Karpas-422 (cell line): ENCODE measurements at regions not wholly inside any gene's neighbourhood (a gene's known extent, or its start where the extent isn't known, plus 50 kb on each side); places are given as distances from the start of the nearest gene placed in this dataset.
"Not testable (repeated sequence)": the region's sequence is repeated elsewhere in the genome, so short reads cannot be mapped to it uniquely, and the experiment has no call there.

ENCODE experiments used
- DNase-seq: peaks from one replicate; pipeline ENCODE4 v3.0.0-alpha.2; 2015
- H2AFZ ChIP-seq: fragments of 200-600 bp; sonication (generic); 2 replicates; pipeline ENCODE4 v1.6.1; 2014; ENCODE audit warnings: antibody characterized with exemption, low read length, mixed read lengths
- H3K27ac ChIP-seq: fragments of 200-600 bp; sonication (generic); 2 replicates; pipeline ENCODE4 v1.5.1; 2014; ENCODE audit warnings: mild to moderate bottlenecking, low read length, moderate library complexity
- H3K27me3 ChIP-seq: fragments of 200-600 bp; sonication (generic); 2 replicates; pipeline ENCODE4 v1.6.1; 2014; ENCODE audit warnings: low read length, mixed read lengths
- H3K36me3 ChIP-seq: fragments of 200-600 bp; sonication (generic); 2 replicates; pipeline ENCODE4 v1.6.1; 2014; ENCODE audit warnings: low read length, mixed read lengths; ENCODE audit not compliant: insufficient read depth
- H3K4me1 ChIP-seq: fragments of 200-600 bp; sonication (generic); 2 replicates; pipeline ENCODE4 v1.6.1; 2014; ENCODE audit warnings: mild to moderate bottlenecking, low read length, mixed read lengths
- H3K4me2 ChIP-seq: fragments of 200-600 bp; sonication (generic); 2 replicates; pipeline ENCODE4 v1.6.1; 2014; ENCODE audit warnings: low read length, low read depth, mild to moderate bottlenecking; ENCODE audit not compliant: poor library complexity, severe bottlenecking
- H3K4me3 ChIP-seq: fragments of 200-600 bp; sonication (generic); 2 replicates; pipeline ENCODE4 v1.5.1; 2014; ENCODE audit warnings: mild to moderate bottlenecking, antibody characterized with exemption, low read length, mixed read lengths
- H3K79me2 ChIP-seq: fragments of 200-600 bp; sonication (generic); 2 replicates; pipeline ENCODE4 v1.6.1; 2014; ENCODE audit warnings: mild to moderate bottlenecking, low read length, mixed read lengths
- H3K9ac ChIP-seq: fragments of 200-600 bp; sonication (generic); 2 replicates; pipeline ENCODE4 v1.6.0; 2014; ENCODE audit warnings: low read length
- H3K9me2 ChIP-seq: fragments of 200-600 bp; sonication (generic), shearing (Covaris generic); replicated peaks from 2 replicates; pipeline ENCODE4 v1.6.0; 2014; ENCODE audit warnings: mild to moderate bottlenecking, low read length, moderate library complexity; ENCODE audit not compliant: insufficient read depth
- H3K9me3 ChIP-seq: fragments of 300-700, 200-600 bp; sonication (generic); 2 replicates; pipeline ENCODE4 v1.6.1; 2014; ENCODE audit warnings: low read length, mixed read lengths
- H4K20me1 ChIP-seq: fragments of 200-600 bp; sonication (generic); 2 replicates; pipeline ENCODE4 v1.6.1; 2014; ENCODE audit warnings: mild to moderate bottlenecking, antibody characterized with exemption, low read length, low read depth; ENCODE audit not compliant: insufficient read depth

- H3K4me1 ChIP-seq = not testable (repeated sequence)
Observed at GRCh38 chr10:46802010-46802409, 109.2 kb upstream of the PTPN20 start.

GRCh38 chr10:46803082-46803481 is 108.1 kb upstream of the PTPN20 start:
- not testable (repeated sequence) for H3K79me2 ChIP-seq, H3K27ac ChIP-seq, H3K9ac ChIP-seq, DNase-seq, H3K9me2 ChIP-seq, H3K4me3 ChIP-seq, H3K4me1 ChIP-seq, H4K20me1 ChIP-seq, H3K36me3 ChIP-seq, H3K27me3 ChIP-seq, H3K9me3 ChIP-seq, H2AFZ ChIP-seq, H3K4me2 ChIP-seq

More at GRCh38 chr10:46802010-46802409, 109.2 kb upstream of the PTPN20 start:
- H3K9ac ChIP-seq, H3K4me2 ChIP-seq, H4K20me1 ChIP-seq, H3K79me2 ChIP-seq, H3K36me3 ChIP-seq, H3K9me2 ChIP-seq, H3K4me3 ChIP-seq, H3K27me3 ChIP-seq, DNase-seq, H3K9me3 ChIP-seq, H2AFZ ChIP-seq, H3K27ac ChIP-seq: not testable (repeated sequence)

- not testable (repeated sequence) for H3K9ac ChIP-seq, H3K27me3 ChIP-seq, H3K79me2 ChIP-seq, H3K4me3 ChIP-seq, H3K4me1 ChIP-seq, H3K36me3 ChIP-seq, H3K4me2 ChIP-seq, H3K9me3 ChIP-seq, H2AFZ ChIP-seq, H3K9me2 ChIP-seq, H3K27ac ChIP-seq, H4K20me1 ChIP-seq, DNase-seq
Observed at GRCh38 chr10:46810222-46810621, 101.0 kb upstream of the PTPN20 start.

DNA sequence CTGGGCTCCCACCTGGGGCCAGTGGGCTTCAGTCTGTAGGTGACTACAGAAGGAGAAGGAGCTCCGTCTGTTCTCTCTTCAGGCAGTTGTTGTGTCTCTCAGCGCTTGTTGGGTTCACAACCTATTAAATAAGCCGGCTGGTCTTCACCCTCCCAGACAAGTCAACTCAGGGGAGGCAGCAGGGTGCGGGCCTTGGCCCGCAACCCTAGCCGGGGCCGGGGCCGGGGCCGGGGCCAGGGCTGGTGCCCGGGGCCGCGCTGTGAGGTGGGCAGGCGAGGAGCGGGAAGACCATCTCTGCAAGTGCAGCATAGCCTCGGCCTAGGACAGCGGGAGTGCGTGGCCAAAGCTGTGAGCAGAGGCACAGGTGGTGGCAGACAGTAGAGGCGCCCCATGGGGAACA is 95.1 kb upstream of the PTPN20 start:
- not testable (repeated sequence) for H2AFZ ChIP-seq, H3K4me3 ChIP-seq, H3K9me3 ChIP-seq, H3K27ac ChIP-seq, H3K79me2 ChIP-seq, H3K4me1 ChIP-seq, H3K27me3 ChIP-seq, H4K20me1 ChIP-seq, H3K4me2 ChIP-seq, H3K9me2 ChIP-seq, H3K9ac ChIP-seq, DNase-seq, H3K36me3 ChIP-seq

- H3K27ac ChIP-seq, H2AFZ ChIP-seq, H3K9me2 ChIP-seq, H3K36me3 ChIP-seq, H4K20me1 ChIP-seq, H3K4me3 ChIP-seq, H3K79me2 ChIP-seq, H3K4me1 ChIP-seq, H3K9ac ChIP-seq, H3K9me3 ChIP-seq, H3K4me2 ChIP-seq, DNase-seq, H3K27me3 ChIP-seq: not testable (repeated sequence)
Observed at GRCh38 chr10:46840393-46841050, 70.7 kb upstream of the PTPN20 start.

- not testable (repeated sequence) for H3K27me3 ChIP-seq, H3K27ac ChIP-seq, H3K4me3 ChIP-seq, H3K36me3 ChIP-seq, H2AFZ ChIP-seq, H3K9me2 ChIP-seq, H4K20me1 ChIP-seq, DNase-seq, H3K9me3 ChIP-seq, H3K4me2 ChIP-seq, H3K79me2 ChIP-seq, H3K4me1 ChIP-seq, H3K9ac ChIP-seq
Observed at GRCh38 chr10:46841051-46841593, 70.1 kb upstream of the PTPN20 start.

- H3K4me2 ChIP-seq, H3K9me3 ChIP-seq, H3K4me3 ChIP-seq, H3K4me1 ChIP-seq, H2AFZ ChIP-seq, H3K9me2 ChIP-seq, H3K27me3 ChIP-seq, H3K27ac ChIP-seq, H3K36me3 ChIP-seq, H3K9ac ChIP-seq, H4K20me1 ChIP-seq, H3K79me2 ChIP-seq, DNase-seq: not testable (repeated sequence)
Observed at GRCh38 chr10:46845194-46845593, 66.0 kb upstream of the PTPN20 start.

DNA sequence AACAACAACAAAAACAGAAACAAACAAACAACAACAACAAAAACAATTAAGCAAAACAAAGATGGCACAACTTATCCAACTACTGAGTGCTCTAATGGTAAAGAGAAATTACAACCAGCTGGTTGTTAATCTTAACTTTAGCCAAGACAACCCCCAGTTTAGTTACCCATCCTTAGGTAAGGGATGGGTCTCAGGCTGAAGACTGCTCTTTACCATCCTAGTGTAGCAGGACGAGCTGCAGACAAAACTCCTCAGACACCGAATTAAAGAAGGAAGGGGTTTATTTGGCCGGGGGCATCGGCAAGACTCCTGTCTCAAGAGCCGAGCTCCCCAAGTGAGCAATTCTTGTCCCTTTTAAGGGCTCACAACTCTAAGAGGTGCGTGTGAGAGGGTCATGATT is 65.6 kb upstream of the PTPN20 start:
- H4K20me1 ChIP-seq, H3K27ac ChIP-seq, DNase-seq, H3K9ac ChIP-seq, H3K4me1 ChIP-seq, H3K36me3 ChIP-seq, H2AFZ ChIP-seq, H3K9me2 ChIP-seq, H3K9me3 ChIP-seq, H3K4me2 ChIP-seq, H3K27me3 ChIP-seq, H3K4me3 ChIP-seq, H3K79me2 ChIP-seq: not testable (repeated sequence)

GRCh38 chr10:46860753-46861152 is 50.5 kb upstream of the PTPN20 start:
- not testable (repeated sequence) for H2AFZ ChIP-seq, H3K36me3 ChIP-seq, H3K27ac ChIP-seq, H3K27me3 ChIP-seq, DNase-seq, H4K20me1 ChIP-seq, H3K4me3 ChIP-seq, H3K4me1 ChIP-seq, H3K9ac ChIP-seq, H3K79me2 ChIP-seq, H3K9me3 ChIP-seq, H3K4me2 ChIP-seq, H3K9me2 ChIP-seq
